H1 (cell line): ENCODE measurements at regions not wholly inside any gene's neighbourhood (a gene's known extent, or its start where the extent isn't known, plus 50 kb on each side); places are given as distances from the start of the nearest gene placed in this dataset.

Experiments used
- CTCF ChIA-PET: fragments of 300-600 bp; sonication (Branson Sonifier 250); formaldehyde crosslinking; loops from one replicate; lab custom pipeline; 2021; ENCODE audit not compliant: partially characterized antibody; lab: Charles Lee
- POLR2A ChIA-PET: fragments of 300-600 bp; sonication (Branson Sonifier 250); formaldehyde crosslinking; loops from one replicate; lab custom pipeline; 2021; ENCODE audit warnings: inconsistent platforms; ENCODE audit not compliant: partially characterized antibody; lab: Charles Lee
- DNase-seq, 2 experiments: peaks; one replicate each; pipeline versions ENCODE4 v3.0.0 to v3.0.0-alpha.2; 2010 to 2022; ENCODE audit warnings: low spot score in 2 of 2, low read depth in 1 of 2, mixed read lengths in 1 of 2
- FAIRE-seq: peaks from 2 replicates; lab custom pipeline; 2011; peaks lifted over from hg19 to GRCh38; lab: Jason Lieb, UNC
- H2AFZ ChIP-seq: 2 replicates; pipeline ENCODE4 v1.8.1; 2012; ENCODE audit warnings: low read length, inconsistent platforms
- H2AK5ac ChIP-seq: 2 replicates; pipeline ENCODE4 v1.6.1; 2013; ENCODE audit warnings: low read depth, low read length
- H2BK120ac ChIP-seq: replicated peaks from 2 replicates; pipeline ENCODE3; 2013; ENCODE audit warnings: low read depth, low read length, inconsistent platforms
- H2BK12ac ChIP-seq: 2 replicates; pipeline ENCODE4 v1.6.1; 2013; ENCODE audit warnings: low read depth, low read length
- H2BK15ac ChIP-seq: 2 replicates; pipeline ENCODE4 v1.6.1; 2013; ENCODE audit warnings: low read length
- H2BK20ac ChIP-seq: 2 replicates; pipeline ENCODE4 v1.6.1; 2013; ENCODE audit warnings: low read length
- H2BK5ac ChIP-seq: 2 replicates; pipeline ENCODE4 v1.6.1; 2013; ENCODE audit warnings: low read depth, low read length
- H3K14ac ChIP-seq: 2 replicates; pipeline ENCODE4 v1.6.1; 2013; ENCODE audit warnings: inconsistent platforms; ENCODE audit not compliant: insufficient read length
- H3K18ac ChIP-seq: 2 replicates; pipeline ENCODE4 v1.6.1; 2013; ENCODE audit warnings: low read length; ENCODE audit errors: extremely low read depth
- H3K23ac ChIP-seq: 2 replicates; pipeline ENCODE4 v1.6.1; 2013; ENCODE audit warnings: inconsistent platforms; ENCODE audit not compliant: insufficient read length
- H3K23me2 ChIP-seq: 2 replicates; pipeline ENCODE4 v1.6.1; 2013; ENCODE audit warnings: low read depth, low read length
- H3K27ac ChIP-seq: 2 replicates; pipeline ENCODE4 v1.6.1; 2011; ENCODE audit warnings: low read depth, low read length, inconsistent platforms
- H3K27me3 ChIP-seq, 4 experiments: replicated peaks in 1 of 4; 1 replicate in 1 of 4; 2 replicates in 3 of 4; pipeline versions ENCODE4 v1.6.1 to v1.8.1; 2011 to 2013; ENCODE audit warnings: low read length in 3 of 4, mild to moderate bottlenecking in 3 of 4, inconsistent platforms in 2 of 4, mixed read lengths in 2 of 4, moderate library complexity in 1 of 4; ENCODE audit not compliant: control insufficient read depth in 3 of 4, insufficient read depth in 3 of 4; ENCODE audit errors: extremely low read depth in 1 of 4
- H3K36me3 ChIP-seq, 4 experiments: 2 replicates each; pipeline versions ENCODE4 v1.6.1 to v1.8.1; 2011 to 2013; ENCODE audit warnings: mild to moderate bottlenecking in 4 of 4, low read length in 3 of 4, moderate library complexity in 2 of 4, control low read depth in 1 of 4, inconsistent platforms in 1 of 4; ENCODE audit not compliant: insufficient read depth in 4 of 4, control insufficient read depth in 2 of 4
- H3K4ac ChIP-seq: replicated peaks from 2 replicates; pipeline ENCODE3; 2013; ENCODE audit warnings: low read length, low read depth, mixed read lengths, inconsistent platforms; ENCODE audit not compliant: insufficient read length
- H3K4me1 ChIP-seq, 4 experiments: replicated peaks in 1 of 4; 1 replicate in 1 of 4; 2 replicates in 3 of 4; pipeline versions ENCODE4 v1.6.1 to v1.8.1; 2011 to 2013; ENCODE audit warnings: low read length in 3 of 4, inconsistent platforms in 2 of 4, mixed read lengths in 1 of 4; ENCODE audit not compliant: insufficient read depth in 4 of 4, control insufficient read depth in 3 of 4
- H3K4me2 ChIP-seq, 2 experiments: 2 replicates each; pipeline versions ENCODE4 v1.6.1 to v1.8.1; 2011 to 2013; ENCODE audit warnings: low read depth in 2 of 2, low read length in 2 of 2, control low read depth in 1 of 2, inconsistent platforms in 1 of 2, mild to moderate bottlenecking in 1 of 2; ENCODE audit not compliant: insufficient read depth in 1 of 2
- H3K4me3 ChIP-seq, 4 experiments: fragments of 200-600, 300-600 bp in 1 of 4; sonication (generic), shearing (Covaris generic), sonication (Bioruptor Twin) in 1 of 4; 2 replicates each; pipeline versions ENCODE4 v1.5.1 to v1.8.1; 2011 to 2016; ENCODE audit warnings: low read length in 4 of 4, low read depth in 3 of 4, control low read depth in 2 of 4, inconsistent platforms in 2 of 4, mild to moderate bottlenecking in 2 of 4, mixed read lengths in 1 of 4, moderate library complexity in 1 of 4; ENCODE audit not compliant: insufficient read depth in 2 of 4; ENCODE audit errors: extremely low read depth in 1 of 4
- H3K56ac ChIP-seq: replicated peaks from 2 replicates; pipeline ENCODE3; 2013; ENCODE audit warnings: low read depth, mild to moderate bottlenecking, mixed read lengths, low read length, inconsistent platforms; ENCODE audit not compliant: insufficient read length
- H3K79me1 ChIP-seq: 2 replicates; pipeline ENCODE4 v1.6.1; 2013; ENCODE audit warnings: low read depth, low read length, control low read depth
- H3K79me2 ChIP-seq, 2 experiments: 2 replicates each; pipeline versions ENCODE4 v1.6.1 to v1.8.1; 2012 to 2013; ENCODE audit warnings: low read length in 2 of 2, mild to moderate bottlenecking in 2 of 2, inconsistent platforms in 1 of 2; ENCODE audit not compliant: insufficient read depth in 2 of 2, control insufficient read depth in 1 of 2
- H3K9ac ChIP-seq, 4 experiments: replicated peaks in 1 of 4; 1 replicate in 1 of 4; 2 replicates in 3 of 4; pipeline versions ENCODE4 v1.6.1 to v1.8.1; 2011 to 2013; ENCODE audit warnings: low read depth in 3 of 4, low read length in 3 of 4, control low read depth in 2 of 4, mild to moderate bottlenecking in 2 of 4, moderate library complexity in 2 of 4, inconsistent platforms in 1 of 4; ENCODE audit errors: extremely low read depth in 1 of 4
- H3K9me3 ChIP-seq, 2 experiments: 2 replicates each; pipeline versions ENCODE4 v1.6.1 to v1.8.1; 2012 to 2013; ENCODE audit warnings: mild to moderate bottlenecking in 2 of 2, moderate library complexity in 2 of 2, control low read depth in 1 of 2, inconsistent platforms in 1 of 2, low read depth in 1 of 2, low read length in 1 of 2, mixed read lengths in 1 of 2; ENCODE audit not compliant: insufficient read depth in 2 of 2
- H4K20me1 ChIP-seq, 2 experiments: replicated peaks in 1 of 2; 2 replicates each; pipeline versions ENCODE3 to v1.8.1; 2011 to 2013; ENCODE audit warnings: inconsistent platforms in 2 of 2, low read length in 2 of 2, mild to moderate bottlenecking in 1 of 2; ENCODE audit not compliant: insufficient read depth in 2 of 2, control insufficient read depth in 1 of 2
- H4K5ac ChIP-seq: 2 replicates; pipeline ENCODE4 v1.6.1; 2013; ENCODE audit warnings: low read length, low read depth, mixed read lengths, inconsistent platforms; ENCODE audit not compliant: insufficient read length
- H4K8ac ChIP-seq: 2 replicates; pipeline ENCODE4 v1.8.0; 2013; ENCODE audit warnings: mild to moderate bottlenecking, moderate library complexity, low read length, inconsistent platforms; ENCODE audit not compliant: insufficient read depth; ENCODE audit errors: extremely low read depth
- H4K91ac ChIP-seq: replicated peaks from 2 replicates; pipeline ENCODE3; 2013; ENCODE audit warnings: low read length, mixed read lengths, inconsistent platforms; ENCODE audit not compliant: insufficient read length
- BACH1 ChIP-seq: IDR thresholded peaks from 2 replicates; pipeline ENCODE4 v1.6.1; 2012; ENCODE audit warnings: low read length, improper control_type of control experiment
- CREB1 ChIP-seq: IDR thresholded peaks from 2 replicates; pipeline ENCODE4 v1.6.1; 2012; ENCODE audit warnings: inconsistent platforms
- CTBP2 ChIP-seq: IDR thresholded peaks from 2 replicates; pipeline ENCODE4 v1.7.0; 2011; ENCODE audit warnings: borderline replicate concordance, mild to moderate bottlenecking, moderate library complexity, mixed read lengths, low read length; ENCODE audit not compliant: insufficient read depth, insufficient read length
- EZH2 ChIP-seq: fragments of 200-600 bp; sonication (generic); IDR thresholded peaks from 2 replicates; pipeline ENCODE4 v1.7.1; 2012; ENCODE audit warnings: low read depth, mild to moderate bottlenecking, moderate library complexity, low read length, inconsistent platforms; ENCODE audit not compliant: severe bottlenecking
- GTF2F1 ChIP-seq: IDR thresholded peaks from 2 replicates; pipeline ENCODE4 v1.6.1; 2012; ENCODE audit warnings: low read depth, low read length, improper control_type of control experiment, borderline replicate concordance
- KDM4A ChIP-seq: IDR thresholded peaks from one replicate; pipeline ENCODE4 v1.7.1; 2012; ENCODE audit warnings: low read depth, mild to moderate bottlenecking, moderate library complexity, low read length, inconsistent platforms; ENCODE audit not compliant: severe bottlenecking
- POU5F1 ChIP-seq: IDR thresholded peaks from 2 replicates; pipeline ENCODE4 v1.6.1; 2011; ENCODE audit warnings: low read depth, mild to moderate bottlenecking, low read length, moderate library complexity
- RAD21 ChIP-seq, 2 experiments: IDR thresholded peaks in 1 of 2; conservative IDR thresholded peaks in 1 of 2; 2 replicates each; pipeline ENCODE4 v1.6.1; 2011; ENCODE audit warnings: low read depth in 2 of 2, low read length in 2 of 2, improper control_type of control experiment in 1 of 2, inconsistent platforms in 1 of 2, mild to moderate bottlenecking in 1 of 2, moderate library complexity in 1 of 2
- SIN3A ChIP-seq, 2 experiments: IDR thresholded peaks in 1 of 2; conservative IDR thresholded peaks in 1 of 2; 2 replicates each; pipeline ENCODE4 v1.6.1; 2011 to 2012; ENCODE audit warnings: low read length in 2 of 2, improper control_type of control experiment in 1 of 2, low read depth in 1 of 2, mild to moderate bottlenecking in 1 of 2
- SP4 ChIP-seq: IDR thresholded peaks from 2 replicates; pipeline ENCODE4 v1.6.1; 2012; ENCODE audit warnings: low read length, inconsistent platforms
- SRF ChIP-seq: IDR thresholded peaks from 2 replicates; pipeline ENCODE4 v1.6.1; 2011; ENCODE audit warnings: mild to moderate bottlenecking, low read depth, low read length, moderate library complexity
- ZNF274 ChIP-seq: IDR thresholded peaks from 2 replicates; pipeline ENCODE4 v1.7.0; 2012; ENCODE audit warnings: low read length, borderline replicate concordance; ENCODE audit errors: extremely low read depth
- WGBS, 2 experiments: shearing (Covaris generic) in 1 of 2; methylation state at CpG; one replicate each; pipeline versions ENCODE4 v1.1.6 to v1.1.7; 2013 to 2015; ENCODE audit warnings: low lambda C conversion rate in 2 of 2, mixed read lengths in 2 of 2, inconsistent platforms in 1 of 2, low coverage in 1 of 2, missing lambda C conversion rate in 1 of 2; ENCODE audit not compliant: insufficient replicate concordance in 2 of 2, insufficient coverage in 1 of 2, insufficient read length in 1 of 2; ENCODE audit errors: extremely low coverage in 1 of 2, missing lambda C conversion rate in 1 of 2; 5-methylcytosine and 5-hydroxymethylcytosine counted together
- TF ChIP-seq, protein P1 (sequence below): IDR thresholded peaks from 2 replicates; pipeline ENCODE4 v1.6.1; 2011; ENCODE audit warnings: low read length, improper control_type of control experiment

DNA sequence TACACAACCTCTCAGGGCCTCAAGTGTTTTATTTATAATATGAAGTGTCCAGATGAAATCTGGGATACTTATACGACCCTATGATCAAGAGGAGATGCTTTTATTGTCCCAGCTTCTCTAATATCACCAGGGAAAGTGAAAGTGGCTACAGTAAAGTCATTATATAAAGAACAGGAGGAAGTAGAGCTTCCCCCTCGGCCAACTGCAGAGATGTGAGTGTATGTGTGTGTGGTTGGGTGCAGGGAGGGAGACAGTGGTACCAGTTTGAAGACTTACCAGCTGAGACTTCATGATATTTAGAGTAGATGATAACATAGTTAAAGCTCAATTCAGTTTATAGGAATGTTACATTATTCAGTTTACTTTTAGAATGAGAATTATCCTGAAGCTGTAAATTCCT, 373.6 kb upstream of the DDI1 start:
- Histone ChIP-seq H3K9ac (no peak overlapping the region), H2BK120ac (no peak overlapping the region), H3K14ac (no peak overlapping the region), H2AFZ (no peak overlapping the region), H3K4me1 (no peaks in the 10 kb centered on the region), H3K4ac (no peak overlapping the region), H3K27me3 (no peaks in the 10 kb centered on the region), H3K9me3 (no peaks in the 10 kb centered on the region), H3K36me3 (no peaks in the 10 kb centered on the region), H3K23me2 (no peaks in the 10 kb centered on the region), H4K20me1 (no peaks in the 10 kb centered on the region), H4K5ac (no peak overlapping the region), H2BK5ac (no peak overlapping the region), H3K4me3 (no peak overlapping the region), H4K8ac (no peak overlapping the region), H3K23ac (no peak overlapping the region), H3K79me1 (no peaks in the 10 kb centered on the region), H2BK12ac (no peak overlapping the region), H4K91ac (no peak overlapping the region), H3K27ac (no peak overlapping the region), H3K18ac (no peak overlapping the region), H3K4me2 (no peak overlapping the region), H3K79me2 (no peaks in the 10 kb centered on the region), H2AK5ac (no peak overlapping the region), H2BK20ac (no peak overlapping the region), H2BK15ac (no peak overlapping the region), H3K56ac (no peak overlapping the region)
- WGBS, 2 experiments, result 85% methylated on average over 2 of the region's 2 CpGs; no CpG with 5 or more reads in 1 of the 2 experiments
- CTCF ChIA-PET, result interaction anchor here (1.0 to 2.1 kb wide), 4 partner anchors 8 to 62 kb away, joined by 3 to 10 read pairs (median 6); no protein-coding TSS in a partner anchor
- no peak for FAIRE-seq
- POLR2A ChIA-PET, result no interaction called here
- DNase-seq, result no peak
- TF ChIP-seq KDM4A, result no peak
- no peak for TF ChIP-seq SRF
- TF ChIP-seq SIN3A (conservative IDR thresholded peaks at IDR 0.05 in 1 of 2, IDR thresholded peaks at IDR 0.05 in 1 of 2; ENCODE audit: low read depth in 1 of 2, low read length in 2 of 2), result no peak
- no peak for TF ChIP-seq EZH2
- no peak for TF ChIP-seq GTF2F1
- no peak for TF ChIP-seq CREB1
- TF ChIP-seq, protein P1, sequence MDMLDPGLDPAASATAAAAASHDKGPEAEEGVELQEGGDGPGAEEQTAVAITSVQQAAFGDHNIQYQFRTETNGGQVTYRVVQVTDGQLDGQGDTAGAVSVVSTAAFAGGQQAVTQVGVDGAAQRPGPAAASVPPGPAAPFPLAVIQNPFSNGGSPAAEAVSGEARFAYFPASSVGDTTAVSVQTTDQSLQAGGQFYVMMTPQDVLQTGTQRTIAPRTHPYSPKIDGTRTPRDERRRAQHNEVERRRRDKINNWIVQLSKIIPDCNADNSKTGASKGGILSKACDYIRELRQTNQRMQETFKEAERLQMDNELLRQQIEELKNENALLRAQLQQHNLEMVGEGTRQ, result no peak
- no peak for TF ChIP-seq ZNF274
- no peak for TF ChIP-seq SP4
- TF ChIP-seq RAD21 (IDR thresholded peaks at IDR 0.05 in 1 of 2, conservative IDR thresholded peaks at IDR 0.05 in 1 of 2; ENCODE audit: low read depth in 2 of 2, low read length in 2 of 2), result no peak
- TF ChIP-seq BACH1, result no peak
- no peak for TF ChIP-seq CTBP2
- no peak for TF ChIP-seq POU5F1
